ENCODE measurements at regions not wholly inside any gene's neighbourhood (a gene's known extent, or its start where the extent isn't known, plus 50 kb on each side); places are given as distances from the start of the nearest gene placed in this dataset.
"Not testable (repeated sequence)": the region's sequence is repeated elsewhere in the genome, so short reads cannot be mapped to it uniquely, and the experiment has no call there.

DNA sequence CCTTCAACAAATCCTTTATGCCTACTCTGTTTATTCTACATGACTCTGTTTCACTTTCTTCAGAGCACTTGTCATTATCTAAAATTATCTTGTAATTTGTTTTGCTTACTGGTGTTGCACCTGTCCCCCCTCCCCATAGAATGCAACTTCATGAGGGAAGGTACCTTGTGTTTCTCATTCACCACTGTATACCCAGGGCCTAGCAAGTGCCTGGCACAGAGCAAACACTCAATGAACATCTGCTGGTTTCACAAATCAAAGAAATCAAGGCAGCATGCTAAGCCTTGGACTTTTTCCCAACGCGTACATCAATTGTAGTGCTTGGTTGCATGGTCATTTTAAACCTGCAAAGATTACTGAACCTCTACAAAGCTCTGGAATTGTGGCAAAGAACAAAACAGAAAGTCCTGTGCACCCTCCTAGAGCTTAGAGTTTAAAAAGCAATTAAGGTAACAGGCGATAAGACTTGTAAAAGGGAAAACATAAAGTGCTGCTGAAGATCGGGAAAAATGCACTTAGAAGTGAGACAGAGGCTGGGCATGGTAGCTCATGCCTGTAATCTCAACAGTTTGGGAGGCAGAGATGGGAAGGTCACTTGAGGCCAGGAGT lies 479.1 kb downstream of the MED13L start:
- Mint-ChIP-seq H3K27ac (no peak overlapping the region), H3K9me3 (peaks cover 0 to 8% of the 10 kb centered on the region in 2 donors), H3K36me3 (no peaks in the 10 kb centered on the region)
- ATAC-seq = no peak
- no peak for DNase-seq (ENCODE audit: low spot score in 2 of 2)

DNA sequence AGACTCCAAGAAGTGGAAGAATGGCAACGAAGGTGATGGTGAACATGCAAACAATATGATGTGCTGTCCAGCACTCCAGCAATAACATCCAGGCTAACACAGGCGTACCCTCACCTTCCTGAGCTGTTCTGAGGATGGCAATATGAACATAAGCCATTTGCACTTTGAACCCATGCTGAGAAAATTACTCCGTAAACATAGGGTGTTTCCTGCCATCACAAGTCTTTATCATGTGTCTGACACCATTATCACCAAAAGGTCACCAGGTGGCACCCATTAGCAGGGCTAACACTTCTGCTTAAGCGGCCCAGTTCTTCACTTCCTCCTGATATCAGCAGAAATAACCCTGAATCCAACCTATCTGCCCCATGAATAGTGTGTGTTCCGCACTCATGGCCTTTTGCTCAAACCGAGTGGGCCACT lies 482.8 kb downstream of the MED13L start:
- H3K9me3 Mint-ChIP-seq = peaks cover 0 to 4% of the 10 kb centered on the region in 2 donors
- no peak for DNase-seq (ENCODE audit: low spot score in 2 of 2)
- ATAC-seq = no peak
- no peaks in the 10 kb centered on the region for H3K36me3 Mint-ChIP-seq
- no peak overlapping the region for H3K27ac Mint-ChIP-seq

- Mint-ChIP-seq H3K9me3 (peaks cover 0 to 10% of the 10 kb centered on the region in 2 donors), H3K27ac (no peak overlapping the region), H3K36me3 (no peaks in the 10 kb centered on the region)
- ATAC-seq = no peak
- DNase-seq (ENCODE audit: low spot score in 2 of 2) = no peak
These were observed 486.2 kb downstream of the MED13L start for GRCh38 chr12:115791331-115791730.

GRCh38 chr12:115790526-115790925 lies 487.0 kb downstream of the MED13L start:
- ATAC-seq (peak in 1 of 2 donors; percentile 90), DNase-seq (ENCODE audit: low spot score in 2 of 2) (no peak)
- no peaks in the 10 kb centered on the region for H3K36me3 Mint-ChIP-seq
- H3K27ac Mint-ChIP-seq = no peak overlapping the region
- H3K9me3 Mint-ChIP-seq = peaks cover 0 to 7% of the 10 kb centered on the region in 2 donors

DNA sequence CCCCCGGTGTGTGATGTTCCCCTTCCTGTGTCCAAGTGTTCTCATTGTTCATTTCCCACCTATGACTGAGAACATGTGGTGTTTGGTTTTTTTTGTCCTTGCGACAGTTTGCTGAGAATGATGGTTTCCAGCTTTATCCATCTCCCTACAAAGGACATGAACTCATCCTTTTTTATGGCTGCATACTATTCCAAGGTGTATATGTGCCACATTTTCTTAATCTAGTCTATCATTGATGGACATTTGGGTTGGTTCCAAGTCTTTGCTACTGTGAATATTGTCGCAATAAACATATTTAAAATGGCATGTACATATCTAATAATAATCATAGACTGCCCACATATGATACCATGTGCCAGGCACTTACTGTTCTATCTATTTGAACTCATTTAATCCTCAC lies 491.0 kb downstream of the MED13L start:
- not testable (repeated sequence) for H3K27ac Mint-ChIP-seq; ATAC-seq; H3K36me3 Mint-ChIP-seq; H3K9me3 Mint-ChIP-seq; DNase-seq (ENCODE audit: low spot score in 2 of 2)

DNA sequence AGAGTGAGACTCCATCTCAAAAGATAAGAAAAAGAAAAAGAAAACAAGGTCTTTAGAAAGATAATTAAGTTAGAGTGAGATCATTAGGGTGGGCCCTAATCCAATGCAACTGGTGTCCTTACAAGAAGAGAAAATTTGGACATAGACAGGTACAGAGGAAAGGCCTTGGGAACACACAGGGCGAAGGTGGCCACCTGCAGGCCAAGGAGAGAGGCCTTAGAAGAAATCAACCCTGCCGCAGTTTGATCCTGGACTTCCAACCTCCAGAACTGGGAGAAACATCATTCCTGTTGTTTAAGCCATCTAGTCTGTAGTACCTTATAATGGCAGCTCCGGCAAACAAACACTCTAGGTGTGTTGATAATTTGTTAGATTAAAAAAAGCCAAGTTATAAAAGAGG lies 491.9 kb downstream of the MED13L start:
- Mint-ChIP-seq H3K27ac (no peak overlapping the region), H3K9me3 (peaks cover 4 to 7% of the 10 kb centered on the region in 2 donors), H3K36me3 (peaks cover 0 to 4% of the 10 kb centered on the region in 2 donors)
- DNase-seq (ENCODE audit: low spot score in 2 of 2) (no peak), ATAC-seq (no peak)

- ATAC-seq = no peak
- H3K27ac Mint-ChIP-seq = no peak overlapping the region
- H3K36me3 Mint-ChIP-seq = no peaks in the 10 kb centered on the region
- no peak for DNase-seq (ENCODE audit: low spot score in 2 of 2)
- peaks cover 5 to 6% of the 10 kb centered on the region in 2 donors for H3K9me3 Mint-ChIP-seq
These were observed 501.1 kb downstream of the MED13L start for GRCh38 chr12:115776399-115776798.

DNA sequence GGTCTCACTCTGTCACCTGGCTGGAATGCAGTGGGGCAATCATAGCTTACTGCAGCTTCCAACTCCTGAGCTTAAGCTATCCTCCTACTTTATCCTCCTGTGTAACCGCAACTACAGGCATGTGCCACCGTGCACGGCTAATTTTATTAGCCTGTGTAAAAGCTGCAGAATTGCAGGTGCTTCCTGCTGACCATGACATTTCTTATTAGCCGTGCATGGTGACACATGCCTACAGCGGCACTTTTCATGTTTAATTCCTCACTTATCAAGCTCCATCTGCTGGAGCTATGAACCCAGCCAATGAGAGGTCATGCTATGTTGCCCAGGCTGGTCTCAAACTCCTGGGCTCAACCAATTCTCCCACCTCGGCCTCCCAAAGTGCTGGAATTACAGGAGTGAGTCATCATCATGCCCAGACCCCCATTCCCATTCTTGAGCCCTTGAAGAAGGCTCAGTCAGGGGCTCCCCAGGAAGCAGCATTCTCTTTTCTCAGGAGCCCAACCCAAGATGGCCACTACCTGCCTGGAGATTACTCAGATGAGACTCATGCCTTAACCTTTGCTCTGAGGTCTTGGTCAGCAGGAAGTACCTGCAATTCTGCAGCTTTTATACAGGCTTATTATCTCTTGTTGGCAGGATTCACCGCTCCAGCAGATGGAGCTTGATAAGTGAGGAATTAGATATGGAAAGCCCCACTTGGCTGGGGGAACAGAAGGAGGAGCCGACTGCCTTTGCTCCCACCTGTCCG lies 503.2 kb downstream of the MED13L start:
- peaks cover 5 to 11% of the 10 kb centered on the region in 2 donors for H3K9me3 Mint-ChIP-seq
- ATAC-seq (no peak), DNase-seq (ENCODE audit: low spot score in 2 of 2) (no peak)
- no peak overlapping the region for H3K27ac Mint-ChIP-seq
- H3K36me3 Mint-ChIP-seq = no peaks in the 10 kb centered on the region

GRCh38 chr12:115771601-115772000 lies 505.9 kb downstream of the MED13L start:
- no peak for DNase-seq (ENCODE audit: low spot score in 2 of 2)
- ATAC-seq = no peak
- peaks cover 6 to 10% of the 10 kb centered on the region in 2 donors for H3K9me3 Mint-ChIP-seq
- no peaks in the 10 kb centered on the region for H3K36me3 Mint-ChIP-seq
- no peak overlapping the region for H3K27ac Mint-ChIP-seq

- Mint-ChIP-seq H3K36me3 (no peaks in the 10 kb centered on the region), H3K9me3 (peaks cover 10 to 13% of the 10 kb centered on the region in 2 donors), H3K27ac (no peak overlapping the region)
- no peak for ATAC-seq
- no peak for DNase-seq (ENCODE audit: low spot score in 2 of 2)
These were observed 506.4 kb downstream of the MED13L start for GRCh38 chr12:115771065-115771464.

GRCh38 chr12:115770643-115771042 lies 506.9 kb downstream of the MED13L start:
- Mint-ChIP-seq H3K36me3 (no peaks in the 10 kb centered on the region), H3K9me3 (peaks cover 10 to 13% of the 10 kb centered on the region in 2 donors), H3K27ac (no peak overlapping the region)
- no peak for DNase-seq (ENCODE audit: low spot score in 2 of 2)
- no peak for ATAC-seq

GRCh38 chr12:115767916-115768315 lies 509.6 kb downstream of the MED13L start:
- Mint-ChIP-seq H3K9me3 (peaks cover 10 to 19% of the 10 kb centered on the region in 2 donors), H3K36me3 (no peaks in the 10 kb centered on the region), H3K27ac (no peak overlapping the region)
- ATAC-seq = no peak
- no peak for DNase-seq (ENCODE audit: low spot score in 2 of 2)

DNA sequence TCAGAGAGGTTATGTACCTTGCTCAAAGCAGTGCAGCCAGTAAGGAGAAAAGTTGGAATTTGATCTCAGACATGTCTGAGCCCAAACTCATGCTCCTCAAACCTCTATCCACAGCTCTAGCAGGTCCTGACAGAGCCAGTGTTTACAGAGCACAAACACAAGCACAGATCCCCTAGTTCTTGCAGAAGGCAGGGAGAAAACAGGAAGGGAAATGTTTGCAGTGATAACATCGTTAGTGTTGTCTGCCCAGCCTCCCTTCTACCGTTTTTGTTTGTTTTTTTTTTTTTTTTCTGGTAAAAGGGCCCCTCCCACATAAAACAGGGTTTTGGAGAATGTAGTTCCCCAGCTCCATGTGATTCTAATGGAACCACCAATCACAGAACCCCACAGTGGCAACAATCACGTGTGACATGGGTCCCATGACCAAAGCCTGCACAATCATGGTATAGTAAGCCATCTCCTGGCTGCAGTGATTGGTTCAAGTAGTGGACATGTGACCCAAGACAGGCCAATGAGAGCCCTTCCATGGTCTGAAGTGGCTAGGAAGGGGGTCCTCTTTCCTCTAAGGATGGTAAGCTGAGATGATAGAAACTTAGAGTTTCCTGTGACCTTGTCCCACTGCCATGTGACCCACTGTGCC lies 513.4 kb downstream of the MED13L start:
- ATAC-seq = no peak
- no peak overlapping the region for H3K27ac Mint-ChIP-seq
- peaks cover 12 to 13% of the 10 kb centered on the region in 2 donors for H3K9me3 Mint-ChIP-seq
- DNase-seq (ENCODE audit: low spot score in 2 of 2) = no peak
- H3K36me3 Mint-ChIP-seq = no peaks in the 10 kb centered on the region

GRCh38 chr12:115763376-115763775 lies 514.1 kb downstream of the MED13L start:
- H3K9me3 Mint-ChIP-seq = peaks cover 12 to 13% of the 10 kb centered on the region in 2 donors
- no peak for DNase-seq (ENCODE audit: low spot score in 2 of 2)
- H3K36me3 Mint-ChIP-seq = no peaks in the 10 kb centered on the region
- ATAC-seq = no peak
- H3K27ac Mint-ChIP-seq = no peak overlapping the region

GRCh38 chr12:115762936-115763335 lies 514.6 kb downstream of the MED13L start:
- H3K27ac Mint-ChIP-seq = no peak overlapping the region
- peaks cover 12 to 13% of the 10 kb centered on the region in 2 donors for H3K9me3 Mint-ChIP-seq
- DNase-seq (ENCODE audit: low spot score in 2 of 2) = no peak
- no peaks in the 10 kb centered on the region for H3K36me3 Mint-ChIP-seq
- no peak for ATAC-seq

DNA sequence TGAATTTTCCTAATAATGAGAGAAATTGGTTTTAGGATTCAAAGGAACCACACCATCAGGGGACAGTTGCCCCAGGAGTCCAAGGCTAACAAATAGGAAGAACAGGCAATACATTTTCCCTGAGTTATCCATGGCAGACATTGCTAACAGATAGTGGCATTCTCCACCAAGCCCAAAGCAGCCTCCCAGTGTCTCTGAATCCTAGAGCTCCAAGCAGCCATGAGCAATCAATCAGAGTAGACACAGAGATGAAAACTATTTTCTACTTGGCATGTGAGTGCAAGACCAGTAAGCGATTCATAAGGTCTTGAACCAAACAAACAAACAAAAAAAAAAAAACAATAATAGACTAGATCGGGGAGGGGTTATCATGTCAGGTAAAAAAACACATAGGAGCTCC lies 515.7 kb downstream of the MED13L start:
- DNase-seq (ENCODE audit: low spot score in 2 of 2) = no peak
- no peak overlapping the region for H3K27ac Mint-ChIP-seq
- ATAC-seq = no peak
- H3K9me3 Mint-ChIP-seq = peaks cover 12 to 13% of the 10 kb centered on the region in 2 donors
- no peaks in the 10 kb centered on the region for H3K36me3 Mint-ChIP-seq

DNA sequence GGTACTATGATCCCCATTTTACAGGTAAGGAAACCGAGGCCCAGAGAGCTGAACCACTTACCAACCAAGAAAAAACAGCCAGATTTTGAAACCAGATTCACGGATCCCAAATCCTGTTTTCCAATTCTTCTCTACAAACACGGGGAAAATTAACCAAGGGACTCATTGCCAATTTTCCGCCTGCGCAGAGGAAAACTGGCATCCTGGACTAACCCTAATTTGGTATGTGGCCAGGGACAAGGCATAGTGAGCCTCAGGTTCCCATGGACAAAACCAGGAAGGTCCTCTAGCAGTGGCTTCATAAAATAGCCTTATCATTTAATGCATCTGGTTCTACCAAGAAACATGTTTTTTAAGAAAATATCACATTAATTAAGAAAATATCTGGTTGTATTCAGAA lies 517.3 kb downstream of the MED13L start:
- Mint-ChIP-seq H3K9me3 (peaks cover 5 to 7% of the 10 kb centered on the region in 2 donors), H3K36me3 (no peaks in the 10 kb centered on the region), H3K27ac (no peak overlapping the region)
- ATAC-seq (no peak), DNase-seq (ENCODE audit: low spot score in 2 of 2) (no peak)

All from activated naive CD4-positive, alpha-beta T cell treated with anti-CD3 and anti-CD28 coated beads, Interleukin-2, amount 50 U/mL, for 72 hours (primary cell).